ENCODE measurements at regions not wholly inside any gene's neighbourhood (a gene's known extent, or its start where the extent isn't known, plus 50 kb on each side); places are given as distances from the start of the nearest gene placed in this dataset.
A peak's percentile ranks its signal among the peaks of the same experiment; 100 is the strongest.
"Not testable (repeated sequence)": the region's sequence is repeated elsewhere in the genome, so short reads cannot be mapped to it uniquely, and the experiment has no call there.

- DNase-seq (ENCODE audit: low read depth in 1 of 2, low spot score in 2 of 2): no peak
- no peaks in the 10 kb centered on the region for H3K9me3 ChIP-seq (replicated peaks)
- no peak overlapping the region for H3K4me3 ChIP-seq
- no peaks in the 10 kb centered on the region for H3K27me3 ChIP-seq (replicated peaks)
- no peak overlapping the region for H3K27ac ChIP-seq
- peaks cover 9% of the 10 kb centered on the region for H3K4me1 ChIP-seq (replicated peaks)
- peaks cover 4% of the 10 kb centered on the region; the same call in 1 of the 2 replicates for H3K36me3 ChIP-seq
Observed at GRCh38 chr6:56820060-56820459, 134.8 kb upstream of the BEND6 start.

DNA sequence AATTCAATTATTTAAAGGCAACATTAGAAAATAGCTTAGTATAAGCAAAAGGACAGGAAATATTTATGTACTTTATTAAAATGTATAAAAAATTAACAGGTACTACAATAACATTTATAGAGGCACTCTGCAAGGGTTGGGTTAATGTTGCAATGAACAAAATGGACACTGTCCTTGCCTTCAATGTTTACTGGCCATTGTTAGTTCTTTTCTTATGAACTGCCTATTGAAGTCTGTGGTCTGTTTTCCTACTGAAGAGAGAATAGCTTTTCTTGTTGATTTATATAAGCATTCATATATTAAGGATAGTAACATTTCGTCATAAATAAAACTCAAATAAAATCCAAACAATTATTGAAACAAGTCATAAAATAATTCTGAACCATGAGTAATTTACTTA lies 135.3 kb upstream of the BEND6 start:
- peaks cover 9% of the 10 kb centered on the region for H3K4me1 ChIP-seq (replicated peaks)
- DNase-seq (ENCODE audit: low read depth in 1 of 2, low spot score in 2 of 2): no peak
- H3K27ac ChIP-seq: no peak overlapping the region

DNA sequence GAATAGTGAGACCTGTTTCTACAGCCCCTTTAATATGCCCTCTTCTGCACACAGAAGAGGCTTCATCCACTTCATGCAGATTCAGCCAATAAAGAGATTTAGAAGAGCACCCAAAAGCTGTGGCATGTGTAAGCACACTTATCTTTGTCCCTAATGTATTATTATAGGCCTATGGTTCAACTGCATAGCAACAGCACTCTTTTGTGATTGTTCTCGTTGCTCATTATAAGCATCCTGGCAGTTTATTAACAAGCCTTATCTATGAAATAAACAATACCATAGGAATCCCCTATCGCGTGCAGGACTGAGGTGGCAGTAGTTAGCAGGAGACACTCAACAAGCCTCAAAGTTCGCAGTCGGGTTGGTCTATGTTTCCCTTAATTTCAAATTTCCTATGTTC lies 138.5 kb upstream of the BEND6 start:
- peaks cover 13% of the 10 kb centered on the region for H3K4me1 ChIP-seq (replicated peaks)
- H3K27me3 ChIP-seq (replicated peaks): no peaks in the 10 kb centered on the region
- no peak for DNase-seq (ENCODE audit: low read depth in 1 of 2, low spot score in 2 of 2)
- no peaks in the 10 kb centered on the region for H3K9me3 ChIP-seq (replicated peaks)
- no peak overlapping the region for H3K4me3 ChIP-seq
- H3K36me3 ChIP-seq: peaks cover 4% of the 10 kb centered on the region; the same call in 1 of the 2 replicates
- H3K27ac ChIP-seq: no peak overlapping the region

More for the DNA sequence above, 135.3 kb upstream of the BEND6 start:
- no peak overlapping the region for H3K4me3 ChIP-seq
- no peaks in the 10 kb centered on the region for H3K27me3 ChIP-seq (replicated peaks)
- H3K9me3 ChIP-seq (replicated peaks): no peaks in the 10 kb centered on the region
- H3K36me3 ChIP-seq: peaks cover 4% of the 10 kb centered on the region; the same call in 1 of the 2 replicates

DNA sequence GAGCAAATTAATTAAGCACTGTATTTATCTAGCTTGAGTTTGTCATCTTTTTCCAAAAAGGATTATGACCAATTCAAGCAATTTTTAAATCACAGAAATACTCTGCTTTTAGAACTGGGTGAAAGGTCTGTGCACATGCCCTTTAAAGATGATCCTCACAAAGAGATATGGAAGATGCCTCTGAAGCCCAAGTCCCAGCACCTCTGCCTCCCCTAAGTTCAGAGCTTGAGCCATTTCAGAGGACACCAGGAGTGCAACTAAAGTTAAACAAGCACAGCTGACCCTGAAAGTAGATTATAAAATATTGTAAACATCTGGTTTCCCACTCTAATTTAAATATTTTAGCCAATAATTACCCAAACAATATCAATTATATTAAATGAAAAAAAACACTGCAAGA lies 139.5 kb upstream of the BEND6 start:
- H3K9me3 ChIP-seq (replicated peaks): no peaks in the 10 kb centered on the region
- no peaks in the 10 kb centered on the region for H3K27me3 ChIP-seq (replicated peaks)
- peaks cover 9% of the 10 kb centered on the region for H3K4me1 ChIP-seq (replicated peaks)
- H3K4me3 ChIP-seq: no peak overlapping the region
- no peak overlapping the region for H3K27ac ChIP-seq
- H3K36me3 ChIP-seq: peaks cover 4% of the 10 kb centered on the region; the same call in 1 of the 2 replicates
- no peak for DNase-seq (ENCODE audit: low read depth in 1 of 2, low spot score in 2 of 2)

DNA sequence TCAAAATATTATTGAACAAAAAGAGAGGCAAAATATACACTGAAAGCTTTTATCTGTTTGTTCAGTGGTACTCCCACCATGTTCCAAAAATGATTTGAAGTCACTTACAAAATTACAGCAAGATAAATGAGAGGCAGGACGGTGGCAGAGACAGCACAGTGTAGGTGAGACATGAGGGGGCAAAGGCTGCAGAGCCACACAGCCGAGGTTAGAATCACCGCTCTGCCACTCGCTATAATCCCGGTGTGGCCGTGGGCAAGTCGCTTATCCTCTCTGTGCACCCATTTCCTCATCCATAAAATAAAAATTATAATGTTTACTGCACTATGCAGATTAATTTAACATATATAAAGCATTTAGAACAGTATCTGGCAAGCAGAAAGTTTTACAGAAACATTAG lies 140.1 kb upstream of the BEND6 start:
- no peaks in the 10 kb centered on the region for H3K27me3 ChIP-seq (replicated peaks)
- peaks cover 4% of the 10 kb centered on the region; the same call in 1 of the 2 replicates for H3K36me3 ChIP-seq
- no peak for DNase-seq (ENCODE audit: low read depth in 1 of 2, low spot score in 2 of 2)
- H3K4me1 ChIP-seq (replicated peaks): peaks cover 7% of the 10 kb centered on the region
- no peak overlapping the region for H3K27ac ChIP-seq
- H3K9me3 ChIP-seq (replicated peaks): no peaks in the 10 kb centered on the region
- no peak overlapping the region for H3K4me3 ChIP-seq

GRCh38 chr6:56814308-56814707 lies 140.6 kb upstream of the BEND6 start:
- Histone ChIP-seq H3K27me3 (replicated peaks) (no peaks in the 10 kb centered on the region), H3K27ac (no peak overlapping the region), H3K4me1 (replicated peaks) (peaks cover 6% of the 10 kb centered on the region), H3K4me3 (no peak overlapping the region), H3K9me3 (replicated peaks) (no peaks in the 10 kb centered on the region), H3K36me3 (peaks cover 4% of the 10 kb centered on the region; the same call in 1 of the 2 replicates)
- no peak for DNase-seq (ENCODE audit: low read depth in 1 of 2, low spot score in 2 of 2)

DNA sequence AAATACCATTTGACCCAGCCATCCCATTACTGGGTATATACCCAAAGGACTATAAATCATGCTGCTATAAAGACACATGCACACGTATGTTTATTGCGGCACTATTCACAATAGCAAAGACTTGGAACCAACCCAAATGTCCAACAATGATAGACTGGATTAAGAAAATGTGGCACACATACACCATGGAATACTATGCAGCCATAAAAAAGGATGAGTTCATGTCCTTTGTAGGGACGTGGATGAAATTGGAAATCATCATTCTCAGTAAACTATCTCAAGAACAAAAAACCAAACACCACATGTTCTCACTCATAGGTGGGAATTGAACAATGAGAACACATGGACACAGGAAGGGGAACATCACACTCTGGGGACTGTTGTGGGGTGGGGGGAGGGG lies 142.1 kb upstream of the BEND6 start:
- H3K27ac ChIP-seq; DNase-seq (ENCODE audit: low read depth in 1 of 2, low spot score in 2 of 2); H3K36me3 ChIP-seq; H3K9me3 ChIP-seq (replicated peaks); H3K27me3 ChIP-seq (replicated peaks); H3K4me3 ChIP-seq: not testable (repeated sequence)
- H3K4me1 ChIP-seq (replicated peaks): peaks cover 21% of the 10 kb centered on the region

GRCh38 chr6:56808871-56809359 lies 146.0 kb upstream of the BEND6 start:
- Histone ChIP-seq H3K27me3 (replicated peaks) (no peaks in the 10 kb centered on the region), H3K9me3 (replicated peaks) (no peaks in the 10 kb centered on the region), H3K36me3 (no peaks in the 10 kb centered on the region), H3K4me3 (no peak overlapping the region), H3K27ac (peak overlapping the region; percentile 18; the same call in 1 of the 2 replicates), H3K4me1 (replicated peaks) (peaks cover 44% of the 10 kb centered on the region)
- peak in 1 of 2 experiments; percentile 46 for DNase-seq (ENCODE audit: low read depth in 1 of 2, low spot score in 2 of 2)

DNA sequence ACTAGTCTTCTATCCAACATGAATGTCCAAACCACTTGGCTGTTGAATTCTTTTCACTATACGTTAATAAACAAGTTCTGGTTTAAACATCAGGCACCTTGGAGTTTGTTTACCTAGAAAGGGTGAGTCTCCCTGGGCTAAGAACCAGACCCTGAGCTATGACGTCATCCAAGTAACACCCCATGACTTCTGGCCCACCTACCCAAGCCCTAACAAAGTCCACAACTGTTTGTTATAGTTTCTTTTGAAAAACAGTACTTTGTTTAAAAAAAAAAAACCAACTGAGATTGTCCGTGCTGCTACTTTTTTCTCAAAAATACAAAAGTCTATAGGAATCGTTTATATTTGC lies 146.9 kb upstream of the BEND6 start:
- peak in 1 of 2 experiments; percentile 16 for DNase-seq (ENCODE audit: low read depth in 1 of 2, low spot score in 2 of 2)
- Histone ChIP-seq H3K27ac (peak overlapping the region; percentile 18; the same call in 1 of the 2 replicates), H3K27me3 (replicated peaks) (no peaks in the 10 kb centered on the region), H3K36me3 (no peaks in the 10 kb centered on the region), H3K4me3 (no peak overlapping the region), H3K9me3 (replicated peaks) (no peaks in the 10 kb centered on the region), H3K4me1 (replicated peaks) (peaks cover 54% of the 10 kb centered on the region)

DNA sequence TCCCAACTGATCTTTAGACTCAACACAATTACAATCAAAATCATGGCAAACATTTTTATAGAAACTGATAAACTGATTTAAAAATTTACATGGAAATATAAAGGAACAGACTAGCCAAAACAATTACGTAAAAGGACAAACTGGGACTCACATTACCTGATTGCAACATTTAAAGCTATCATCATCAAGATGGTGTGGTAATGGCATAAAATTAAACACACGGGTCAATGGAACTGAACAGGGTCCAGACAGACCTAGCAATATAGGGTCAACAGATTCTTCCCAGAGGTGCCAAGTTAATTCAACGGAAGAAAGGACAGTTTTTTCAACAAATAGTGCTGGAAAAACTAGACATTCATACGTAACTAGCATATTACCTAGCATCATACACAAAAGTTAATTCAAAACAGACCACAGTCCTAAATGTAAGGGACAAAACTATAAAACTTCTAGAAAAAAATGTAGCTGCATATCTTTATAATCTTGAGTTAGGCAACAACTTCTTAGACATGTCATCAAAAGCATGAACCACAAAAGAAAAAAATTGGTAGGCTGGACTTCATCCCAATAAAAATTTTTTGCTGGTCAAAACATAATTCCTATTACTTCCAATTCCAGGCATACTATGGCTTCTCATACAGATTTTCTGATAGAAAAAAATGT lies 147.4 kb upstream of the BEND6 start:
- Histone ChIP-seq H3K4me1 (replicated peaks) (peaks cover 59% of the 10 kb centered on the region), H3K27ac (peak overlapping the region; percentile 18; the same call in 1 of the 2 replicates), H3K36me3 (no peaks in the 10 kb centered on the region), H3K4me3 (no peak overlapping the region), H3K9me3 (replicated peaks) (no peaks in the 10 kb centered on the region), H3K27me3 (replicated peaks) (no peaks in the 10 kb centered on the region)
- no peak for DNase-seq (ENCODE audit: low read depth in 1 of 2, low spot score in 2 of 2)

DNA sequence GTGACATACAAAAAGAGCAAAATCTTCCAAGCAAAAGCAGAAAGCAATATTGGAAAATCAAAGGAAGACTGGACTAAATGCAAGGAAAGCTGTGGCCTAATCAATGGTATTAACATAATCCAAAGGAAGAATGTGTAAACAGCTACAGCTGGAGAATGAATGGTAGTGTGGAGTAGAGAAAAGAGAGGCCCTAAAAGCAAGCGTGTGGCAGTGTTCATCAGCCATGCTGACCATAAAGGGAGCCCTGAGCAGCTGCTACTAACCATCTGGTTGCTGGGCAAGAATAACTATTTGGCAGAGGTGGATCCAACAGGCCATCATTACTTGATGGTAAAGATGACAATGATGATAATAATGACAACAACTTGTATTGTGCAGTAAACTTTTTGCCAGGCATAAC lies 148.5 kb upstream of the BEND6 start:
- Histone ChIP-seq H3K4me3 (no peak overlapping the region), H3K27ac (no peak overlapping the region), H3K36me3 (no peaks in the 10 kb centered on the region), H3K27me3 (replicated peaks) (no peaks in the 10 kb centered on the region), H3K4me1 (replicated peaks) (peaks cover 61% of the 10 kb centered on the region), H3K9me3 (replicated peaks) (no peaks in the 10 kb centered on the region)
- DNase-seq (ENCODE audit: low read depth in 1 of 2, low spot score in 2 of 2): no peak

GRCh38 chr6:56804996-56805395 lies 149.9 kb upstream of the BEND6 start:
- H3K4me3 ChIP-seq: no peak overlapping the region

GRCh38 chr6:56803594-56803993 lies 151.3 kb upstream of the BEND6 start:
- Histone ChIP-seq H3K9me3 (replicated peaks) (no peaks in the 10 kb centered on the region), H3K36me3 (no peaks in the 10 kb centered on the region), H3K27ac (peak overlapping the region; percentile 52), H3K4me1 (replicated peaks) (peaks cover 53% of the 10 kb centered on the region), H3K27me3 (replicated peaks) (no peaks in the 10 kb centered on the region), H3K4me3 (no peak overlapping the region)
- peak in 1 of 2 experiments; percentile 53 for DNase-seq (ENCODE audit: low read depth in 1 of 2, low spot score in 2 of 2)

More at GRCh38 chr6:56804996-56805395, 149.9 kb upstream of the BEND6 start:
- peak overlapping the region; percentile 52; the same call in 1 of the 2 replicates for H3K27ac ChIP-seq
- H3K27me3 ChIP-seq (replicated peaks): no peaks in the 10 kb centered on the region
- no peak for DNase-seq (ENCODE audit: low read depth in 1 of 2, low spot score in 2 of 2)
- H3K9me3 ChIP-seq (replicated peaks): no peaks in the 10 kb centered on the region
- no peaks in the 10 kb centered on the region for H3K36me3 ChIP-seq
- H3K4me1 ChIP-seq (replicated peaks): peaks cover 61% of the 10 kb centered on the region

- peak overlapping the region; percentile 52 for H3K27ac ChIP-seq
- peak; percentile 62 to 76 for DNase-seq (ENCODE audit: low read depth in 1 of 2, low spot score in 2 of 2)
- H3K4me1 ChIP-seq (replicated peaks): peaks cover 48% of the 10 kb centered on the region
- no peaks in the 10 kb centered on the region for H3K9me3 ChIP-seq (replicated peaks)
- no peaks in the 10 kb centered on the region for H3K36me3 ChIP-seq
- no peak overlapping the region for H3K4me3 ChIP-seq
- H3K27me3 ChIP-seq (replicated peaks): no peaks in the 10 kb centered on the region
Observed at GRCh38 chr6:56802584-56802983, 152.3 kb upstream of the BEND6 start.

All from SJSA1 (cell line).